ENCODE measurements at regions not wholly inside any gene's neighbourhood (a gene's known extent, or its start where the extent isn't known, plus 50 kb on each side); places are given as distances from the start of the nearest gene placed in this dataset.

GRCh38 chr16:13835387-13835786 lies 84.6 kb upstream of the ERCC4 start:
- H3K4me3 Mint-ChIP-seq: no peak overlapping the region
- Histone ChIP-seq H2BK15ac (ENCODE audit: low read depth, low read length) (no peak overlapping the region), H3K27ac (ENCODE audit: insufficient read length, low read depth, low read length) (no peak overlapping the region), H4K91ac (ENCODE audit: insufficient read length, low read depth, low read length) (no peak overlapping the region), H4K20me1 (ENCODE audit: control insufficient read depth, insufficient read depth, insufficient read length) (no peaks in the 10 kb centered on the region), H3K4me1 (ENCODE audit: insufficient read depth, low read length) (no peaks in the 10 kb centered on the region), H3K27me3 (ENCODE audit: insufficient read depth, low read length) (no peaks in the 10 kb centered on the region), H3K79me1 (ENCODE audit: insufficient read depth, low read depth, low read length, poor library complexity, severe bottlenecking) (no peaks in the 10 kb centered on the region), H3K4me2 (ENCODE audit: insufficient read depth, insufficient read length, low read length) (no peak overlapping the region), H3K79me2 (ENCODE audit: insufficient read depth, low read length) (no peaks in the 10 kb centered on the region), H2BK5ac (ENCODE audit: insufficient read length, low read length) (no peak overlapping the region), H4K8ac (replicated peaks; ENCODE audit: insufficient read length, low read depth, low read length) (no peak overlapping the region), H2BK120ac (ENCODE audit: low read depth, low read length, poor library complexity, severe bottlenecking) (no peak overlapping the region), H3K23ac (ENCODE audit: insufficient read length, low read depth, low read length) (no peak overlapping the region), H3K9ac (ENCODE audit: extremely low read depth, insufficient read length, low read length) (no peak overlapping the region), H2BK12ac (ENCODE audit: insufficient read length, low read depth, low read length) (no peak overlapping the region), H2BK20ac (ENCODE audit: low read depth, low read length, poor library complexity, severe bottlenecking) (no peak overlapping the region), H3K14ac (ENCODE audit: insufficient read depth, low read length) (no peak overlapping the region), H3K23me2 (ENCODE audit: insufficient read length, low read depth, low read length, poor library complexity, severe bottlenecking) (no peaks in the 10 kb centered on the region), H3K56ac (ENCODE audit: insufficient read length, low read depth, low read length) (no peak overlapping the region), H2AK5ac (ENCODE audit: insufficient read length, low read length) (no peak overlapping the region), H3T11ph (ENCODE audit: low read length) (no peak overlapping the region), H3K18ac (ENCODE audit: insufficient read length, low read depth, low read length) (no peak overlapping the region), H4K5ac (ENCODE audit: insufficient read length, low read depth, low read length) (no peak overlapping the region), H3K9me3 (ENCODE audit: control insufficient read depth, low read depth, low read length) (no peaks in the 10 kb centered on the region), H2AFZ (ENCODE audit: low read length) (no peak overlapping the region), H3K4ac (ENCODE audit: low read depth, low read length) (no peak overlapping the region)
- no peaks in the 10 kb centered on the region for H3K36me3 Mint-ChIP-seq (ENCODE audit: insufficient read depth in 1 of 3, low read depth in 3 of 3)
- no peak for DNase-seq
- no peak for TF ChIP-seq CTCF (conservative IDR thresholded peaks at IDR 0.05)
- no CpG with 5 or more reads among the region's 4 CpGs for WGBS (ENCODE audit: extremely low coverage, insufficient read length, low lambda C conversion rate)
- H3K9me3 Mint-ChIP-seq: no peaks in the 10 kb centered on the region
- no peak overlapping the region for H3K27ac Mint-ChIP-seq
- peaks cover 11 to 16% of the 10 kb centered on the region in 2 experiments for H3K4me1 Mint-ChIP-seq
- H3K27me3 Mint-ChIP-seq (ENCODE audit: low read depth): peaks cover 7% of the 10 kb centered on the region
